ENCODE measurements at regions not wholly inside any gene's neighbourhood (a gene's known extent, or its start where the extent isn't known, plus 50 kb on each side); places are given as distances from the start of the nearest gene placed in this dataset.
"Not testable (repeated sequence)": the region's sequence is repeated elsewhere in the genome, so short reads cannot be mapped to it uniquely, and the experiment has no call there.

- DNase-seq (ENCODE audit: low read depth in 3 of 3, low spot score in 1 of 3): not testable (repeated sequence)
These were observed 353.5 kb upstream of the HS6ST1 start for GRCh38 chr2:128671981-128672757.

- not testable (repeated sequence) for DNase-seq (ENCODE audit: low read depth in 3 of 3, low spot score in 1 of 3)
These were observed 361.0 kb upstream of the HS6ST1 start for GRCh38 chr2:128679680-128680079.

DNA sequence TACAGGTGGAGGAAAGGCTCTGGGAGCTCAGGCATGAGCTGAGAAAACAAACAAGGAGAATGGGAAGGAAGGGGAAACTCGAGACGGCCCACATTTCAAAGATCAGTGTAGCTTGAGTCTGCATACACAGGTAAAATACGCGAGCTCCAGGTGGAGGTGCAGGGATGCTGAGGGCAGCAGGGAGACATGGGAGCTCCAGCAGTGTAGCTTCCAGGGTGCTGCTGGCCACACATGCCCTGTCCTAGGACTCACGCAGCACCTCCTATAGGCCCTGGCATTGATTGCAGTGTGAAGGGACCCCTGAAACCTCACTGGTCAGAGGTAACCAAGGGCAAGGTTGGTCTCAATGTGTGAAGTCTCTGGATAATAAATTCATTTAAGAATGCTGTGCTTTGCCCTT, 362.8 kb upstream of the HS6ST1 start:
- DNase-seq (ENCODE audit: low read depth in 3 of 3, low spot score in 1 of 3): no peak

GRCh38 chr2:128682266-128682665, 363.6 kb upstream of the HS6ST1 start:
- no peak for DNase-seq (ENCODE audit: low read depth in 3 of 3, low spot score in 1 of 3)

GRCh38 chr2:128682729-128683284, 364.1 kb upstream of the HS6ST1 start:
- no peak for DNase-seq (ENCODE audit: low read depth in 3 of 3, low spot score in 1 of 3)

DNA sequence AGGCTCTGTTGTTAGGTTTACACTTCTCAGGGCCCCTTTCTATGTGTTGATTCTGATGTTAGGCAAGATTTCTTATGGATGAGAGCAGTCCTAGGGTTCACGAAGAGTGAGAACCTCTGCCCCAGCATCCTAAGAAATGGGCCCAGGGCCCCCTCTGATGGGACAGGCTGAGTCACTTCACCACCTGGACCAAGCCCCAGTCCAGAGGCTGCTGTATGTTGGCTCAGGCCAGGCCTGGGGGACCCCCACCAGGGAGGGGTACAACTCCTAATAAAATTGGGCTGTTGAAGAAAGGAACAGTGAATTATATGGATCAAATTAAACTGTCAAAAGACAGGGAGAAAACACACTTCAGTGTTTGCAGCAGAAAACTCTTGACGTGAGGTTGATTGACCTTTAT, 365.9 kb upstream of the HS6ST1 start:
- DNase-seq (ENCODE audit: low read depth in 3 of 3, low spot score in 1 of 3): no peak

GRCh38 chr2:128685841-128686496, 367.3 kb upstream of the HS6ST1 start:
- no peak for DNase-seq (ENCODE audit: low read depth in 3 of 3, low spot score in 1 of 3)

GRCh38 chr2:128686497-128686859, 367.8 kb upstream of the HS6ST1 start:
- DNase-seq (ENCODE audit: low read depth in 3 of 3, low spot score in 1 of 3): no peak

DNA sequence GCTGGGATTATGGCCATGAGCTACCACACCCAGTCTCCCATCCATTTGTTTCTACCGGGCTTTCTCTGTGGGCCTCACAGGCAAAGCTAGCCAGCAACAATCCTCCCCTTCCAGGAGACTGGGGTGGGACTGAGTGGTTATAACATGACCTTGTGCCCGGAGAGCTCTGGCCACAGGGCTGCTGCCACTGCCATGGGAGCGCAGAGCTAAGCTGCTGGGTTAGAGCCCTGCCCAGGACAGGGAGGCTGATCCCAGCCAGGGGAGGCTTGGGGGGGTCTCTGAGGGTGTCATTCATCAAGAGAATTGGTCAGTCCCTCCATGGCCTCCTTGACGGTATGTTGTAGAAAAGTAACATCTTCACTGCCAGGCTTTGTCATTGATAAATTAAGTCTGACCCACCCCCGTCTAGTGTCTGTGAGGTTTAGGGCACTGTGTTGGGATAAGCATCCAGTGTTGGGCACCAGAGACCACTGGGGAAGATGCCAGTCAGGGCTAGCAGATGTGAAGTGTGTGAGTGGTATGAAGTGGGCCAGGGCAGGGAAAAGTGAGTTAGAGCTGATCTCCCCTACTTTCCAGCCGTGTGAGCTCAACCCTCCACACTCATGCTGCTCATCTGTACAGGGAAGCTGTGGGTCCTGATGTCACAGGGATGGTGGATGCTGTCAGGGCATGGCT, 368.4 kb upstream of the HS6ST1 start:
- no peak for DNase-seq (ENCODE audit: low read depth in 3 of 3, low spot score in 1 of 3)

GRCh38 chr2:128687565-128687964, 368.9 kb upstream of the HS6ST1 start:
- no peak for DNase-seq (ENCODE audit: low read depth in 3 of 3, low spot score in 1 of 3)

DNA sequence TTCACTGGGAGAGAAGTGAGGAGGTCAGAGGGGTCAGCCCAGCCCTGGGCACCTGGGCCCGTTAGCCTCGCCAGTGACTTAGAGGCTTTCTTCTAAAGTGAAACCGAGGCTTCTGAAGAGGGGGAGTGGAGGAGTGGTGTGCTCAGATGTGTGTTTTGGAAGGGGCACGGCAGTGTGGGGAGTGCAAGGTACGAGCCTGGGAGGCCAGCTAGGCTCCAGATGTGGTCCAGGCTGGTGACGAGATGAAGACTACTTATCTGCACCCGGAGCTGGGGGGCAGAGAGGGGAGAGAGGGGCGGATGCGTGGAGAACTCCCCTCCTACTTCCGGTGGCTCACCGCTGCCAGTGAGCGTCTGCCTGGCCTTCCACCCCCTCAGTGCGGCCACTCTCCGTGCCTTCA, 371.3 kb upstream of the HS6ST1 start:
- DNase-seq (ENCODE audit: low read depth in 3 of 3, low spot score in 1 of 3): no peak

GRCh38 chr2:128690431-128690830, 371.8 kb upstream of the HS6ST1 start:
- DNase-seq (ENCODE audit: low read depth in 3 of 3, low spot score in 1 of 3): no peak

DNA sequence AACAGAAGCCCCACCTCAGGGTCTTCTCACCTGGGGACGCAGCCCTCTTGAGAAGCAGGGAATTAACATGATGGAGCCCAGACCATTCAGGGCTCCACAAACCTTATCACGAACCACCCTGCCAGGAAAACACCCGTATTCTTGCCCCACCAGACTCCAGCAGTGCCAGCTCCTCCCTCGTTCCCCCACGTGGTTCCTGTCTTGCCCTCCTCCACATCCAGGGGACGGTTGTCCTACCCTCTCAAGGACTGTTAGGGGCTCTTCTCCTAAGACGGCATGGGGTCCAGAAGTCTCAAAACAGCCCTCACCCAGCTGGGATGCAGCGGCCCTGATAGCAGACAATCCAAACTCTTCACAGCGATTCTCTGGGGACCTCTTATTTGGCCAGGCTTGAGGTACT, 372.2 kb upstream of the HS6ST1 start:
- DNase-seq (ENCODE audit: low read depth in 3 of 3, low spot score in 1 of 3): no peak

GRCh38 chr2:128691526-128691925, 372.9 kb upstream of the HS6ST1 start:
- DNase-seq (ENCODE audit: low read depth in 3 of 3, low spot score in 1 of 3): no peak

DNA sequence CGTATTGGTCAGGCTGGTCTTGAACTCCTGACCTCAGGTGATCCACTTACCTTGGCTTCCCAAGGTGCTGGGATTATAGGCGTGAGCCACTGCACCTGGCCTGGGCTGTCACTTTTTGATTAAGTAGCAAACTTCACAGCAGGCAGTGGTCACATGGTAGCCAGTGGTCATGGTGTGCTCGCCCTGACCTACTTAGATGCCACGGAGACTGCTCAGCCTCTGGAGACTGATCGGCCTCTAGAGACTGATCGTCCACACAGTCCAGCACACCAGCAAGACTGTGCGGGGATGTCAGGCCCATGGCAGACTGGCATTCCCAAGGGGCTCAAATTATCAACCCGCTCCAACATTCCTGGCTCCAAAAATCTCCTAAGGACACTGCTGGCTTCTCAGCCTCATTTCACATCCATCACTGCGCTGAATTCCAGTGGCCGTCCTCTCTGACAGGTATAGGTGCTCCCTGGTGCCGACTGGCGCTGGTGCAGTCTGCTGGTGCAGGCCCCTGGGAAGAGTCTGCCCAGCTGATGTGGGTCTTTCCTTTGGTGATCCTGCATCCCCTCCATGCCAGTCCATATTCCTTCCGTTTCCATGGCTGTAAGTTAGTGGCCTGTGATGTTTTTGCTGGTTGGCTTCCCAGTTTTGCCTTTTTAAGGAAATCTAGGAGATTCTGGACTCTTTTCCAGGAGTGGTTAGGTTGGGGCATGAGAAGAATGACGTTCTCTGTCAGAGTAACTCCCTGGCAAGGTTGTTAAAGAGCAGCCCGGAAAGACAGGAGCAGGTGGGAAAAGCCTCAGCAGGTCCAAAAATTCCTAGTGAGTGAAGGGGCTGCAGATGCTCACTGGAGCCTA, 374.5 kb upstream of the HS6ST1 start:
- DNase-seq (ENCODE audit: low read depth in 3 of 3, low spot score in 1 of 3): no peak

DNA sequence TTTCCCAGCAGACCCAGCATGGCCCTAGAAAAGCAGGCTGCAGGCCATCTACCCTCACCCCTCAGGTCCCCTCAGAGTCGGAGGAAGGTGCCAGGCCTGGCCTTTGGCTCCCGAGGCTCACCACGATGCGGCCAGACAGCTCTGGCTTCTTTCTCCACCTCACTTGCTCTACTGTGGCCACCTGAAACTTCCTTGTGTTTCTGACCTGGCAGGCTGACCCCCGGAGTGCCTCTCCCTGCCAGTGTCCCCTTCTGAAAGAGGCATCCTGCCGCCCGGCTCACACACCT, 375.0 kb upstream of the HS6ST1 start:
- DNase-seq (ENCODE audit: low read depth in 3 of 3, low spot score in 1 of 3): no peak

GRCh38 chr2:128695646-128696220, 377.1 kb upstream of the HS6ST1 start:
- no peak for DNase-seq (ENCODE audit: low read depth in 3 of 3, low spot score in 1 of 3)

GRCh38 chr2:128696421-128696820, 377.8 kb upstream of the HS6ST1 start:
- no peak for DNase-seq (ENCODE audit: low read depth in 3 of 3, low spot score in 1 of 3)

GRCh38 chr2:128701418-128701817, 382.8 kb upstream of the HS6ST1 start:
- DNase-seq (ENCODE audit: low read depth in 3 of 3, low spot score in 1 of 3): no peak

- no peak for DNase-seq (ENCODE audit: low read depth in 3 of 3, low spot score in 1 of 3)
These were observed 383.9 kb upstream of the HS6ST1 start for GRCh38 chr2:128702616-128703015.

Measured in stimulated activated CD4-positive, alpha-beta T cell treated with anti-CD3 and anti-CD28 coated beads, TNF-alpha, amount 100 ng/mL, for 1 hour (primary cell).